PC-9 (cell line): ENCODE measurements at regions not wholly inside any gene's neighbourhood (a gene's known extent, or its start where the extent isn't known, plus 50 kb on each side); places are given as distances from the start of the nearest gene placed in this dataset.

Experiments used
- EZH2 ChIP-seq: fragments of 200-600 bp; sonication (generic); IDR thresholded peaks from 2 replicates; pipeline ENCODE4 v1.8.0; 2017; ENCODE audit warnings: antibody characterized with exemption, low read depth
- TF ChIP-seq, protein P1 (sequence below): fragments of 200-600 bp; sonication (generic); conservative IDR thresholded peaks from 2 replicates; pipeline ENCODE4 v1.6.1; 2017; ENCODE audit warnings: mixed run types, antibody characterized with exemption, mild to moderate bottlenecking, moderate library complexity

DNA sequence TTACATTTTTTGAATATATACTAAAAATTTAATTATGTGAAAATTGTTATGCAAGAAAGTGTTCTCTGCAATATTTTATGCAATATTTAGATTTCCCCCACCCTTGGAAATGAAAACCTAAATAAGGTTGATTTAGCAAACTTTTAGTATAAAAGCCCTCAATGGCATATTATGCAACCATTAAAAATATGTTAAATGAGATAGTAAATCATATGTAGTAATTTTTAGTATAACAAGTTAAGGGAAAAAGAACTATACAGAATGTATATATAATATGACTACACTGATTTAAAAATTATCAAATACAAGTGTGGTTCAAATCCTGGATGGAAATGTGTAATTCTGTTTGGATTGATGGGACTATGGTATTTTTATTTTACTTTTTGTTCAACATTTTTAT lies 116.9 kb upstream of the MEF2C start:
- TF ChIP-seq, protein P1, sequence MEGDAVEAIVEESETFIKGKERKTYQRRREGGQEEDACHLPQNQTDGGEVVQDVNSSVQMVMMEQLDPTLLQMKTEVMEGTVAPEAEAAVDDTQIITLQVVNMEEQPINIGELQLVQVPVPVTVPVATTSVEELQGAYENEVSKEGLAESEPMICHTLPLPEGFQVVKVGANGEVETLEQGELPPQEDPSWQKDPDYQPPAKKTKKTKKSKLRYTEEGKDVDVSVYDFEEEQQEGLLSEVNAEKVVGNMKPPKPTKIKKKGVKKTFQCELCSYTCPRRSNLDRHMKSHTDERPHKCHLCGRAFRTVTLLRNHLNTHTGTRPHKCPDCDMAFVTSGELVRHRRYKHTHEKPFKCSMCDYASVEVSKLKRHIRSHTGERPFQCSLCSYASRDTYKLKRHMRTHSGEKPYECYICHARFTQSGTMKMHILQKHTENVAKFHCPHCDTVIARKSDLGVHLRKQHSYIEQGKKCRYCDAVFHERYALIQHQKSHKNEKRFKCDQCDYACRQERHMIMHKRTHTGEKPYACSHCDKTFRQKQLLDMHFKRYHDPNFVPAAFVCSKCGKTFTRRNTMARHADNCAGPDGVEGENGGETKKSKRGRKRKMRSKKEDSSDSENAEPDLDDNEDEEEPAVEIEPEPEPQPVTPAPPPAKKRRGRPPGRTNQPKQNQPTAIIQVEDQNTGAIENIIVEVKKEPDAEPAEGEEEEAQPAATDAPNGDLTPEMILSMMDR, result no peak
- no peak for TF ChIP-seq EZH2
